Sigmoid colon (tissue), 4 donors: ENCODE measurements at regions not wholly inside any gene's neighbourhood (a gene's known extent, or its start where the extent isn't known, plus 50 kb on each side); places are given as distances from the start of the nearest gene placed in this dataset.

Source experiments
- EP300 ChIP-seq, 4 donors: sonication (generic); formaldehyde crosslinking; IDR thresholded peaks; one replicate each; pipeline ENCODE4 v1.6.1; 2017; ENCODE audit warnings: antibody characterized with exemption in 4 of 4
- POLR2A ChIP-seq, 2 donors: fragments of 450-650 bp; IDR thresholded peaks; one replicate each; pipeline ENCODE4 v1.6.1; 2016; ENCODE audit warnings: antibody characterized with exemption in 2 of 2, mild to moderate bottlenecking in 2 of 2, moderate library complexity in 2 of 2
- POLR2AphosphoS5 ChIP-seq, 4 donors: sonication (generic); formaldehyde crosslinking; IDR thresholded peaks; one replicate each; pipeline ENCODE4 v1.6.1; 2017; ENCODE audit warnings: antibody characterized with exemption in 4 of 4
- TF ChIP-seq, protein P1 (sequence below), 4 experiments: fragments of 450-650 bp in 3 of 4; fragments of 200-600 bp in 1 of 4; IDR thresholded peaks; one replicate each; pipeline ENCODE4 v1.5.1; 2016 to 2019; ENCODE audit warnings: antibody characterized with exemption in 4 of 4, mild to moderate bottlenecking in 3 of 4, moderate library complexity in 2 of 4

DNA sequence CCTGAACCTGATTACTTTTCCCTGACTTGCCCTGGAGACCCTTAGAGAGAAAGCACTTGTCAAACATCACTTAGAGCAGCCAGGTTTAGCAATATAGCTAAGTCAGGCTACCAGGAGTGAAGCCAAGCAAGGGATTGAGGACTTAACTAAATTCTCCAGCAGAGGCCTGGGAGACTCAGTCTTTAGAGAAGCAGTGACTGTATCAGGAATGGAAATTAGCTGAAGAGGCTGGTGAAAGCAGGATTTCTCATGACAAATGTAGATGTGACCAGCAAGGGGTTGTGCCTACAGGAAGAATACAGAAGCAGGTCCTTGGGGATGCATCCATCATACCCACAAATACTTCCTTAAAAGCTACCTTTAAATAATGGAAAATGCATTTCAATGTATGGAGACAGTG is 368.9 kb upstream of the MEIS1 start:
- no peak for TF ChIP-seq POLR2A (IDR thresholded peaks at IDR 0.05)
- TF ChIP-seq, protein P1, sequence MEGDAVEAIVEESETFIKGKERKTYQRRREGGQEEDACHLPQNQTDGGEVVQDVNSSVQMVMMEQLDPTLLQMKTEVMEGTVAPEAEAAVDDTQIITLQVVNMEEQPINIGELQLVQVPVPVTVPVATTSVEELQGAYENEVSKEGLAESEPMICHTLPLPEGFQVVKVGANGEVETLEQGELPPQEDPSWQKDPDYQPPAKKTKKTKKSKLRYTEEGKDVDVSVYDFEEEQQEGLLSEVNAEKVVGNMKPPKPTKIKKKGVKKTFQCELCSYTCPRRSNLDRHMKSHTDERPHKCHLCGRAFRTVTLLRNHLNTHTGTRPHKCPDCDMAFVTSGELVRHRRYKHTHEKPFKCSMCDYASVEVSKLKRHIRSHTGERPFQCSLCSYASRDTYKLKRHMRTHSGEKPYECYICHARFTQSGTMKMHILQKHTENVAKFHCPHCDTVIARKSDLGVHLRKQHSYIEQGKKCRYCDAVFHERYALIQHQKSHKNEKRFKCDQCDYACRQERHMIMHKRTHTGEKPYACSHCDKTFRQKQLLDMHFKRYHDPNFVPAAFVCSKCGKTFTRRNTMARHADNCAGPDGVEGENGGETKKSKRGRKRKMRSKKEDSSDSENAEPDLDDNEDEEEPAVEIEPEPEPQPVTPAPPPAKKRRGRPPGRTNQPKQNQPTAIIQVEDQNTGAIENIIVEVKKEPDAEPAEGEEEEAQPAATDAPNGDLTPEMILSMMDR (IDR thresholded peaks at IDR 0.05), result no peak
- TF ChIP-seq EP300 (IDR thresholded peaks at IDR 0.05), result no peak
- TF ChIP-seq POLR2AphosphoS5 (IDR thresholded peaks at IDR 0.05), result no peak
